Islet of Langerhans (tissue), 1 donor: ENCODE measurements at regions not wholly inside any gene's neighbourhood (a gene's known extent, or its start where the extent isn't known, plus 50 kb on each side); places are given as distances from the start of the nearest gene placed in this dataset.
"Not testable (repeated sequence)": the region's sequence is repeated elsewhere in the genome, so short reads cannot be mapped to it uniquely, and the experiment has no call there.

Experiments
- FAIRE-seq: peaks from one replicate; lab custom pipeline; 2011; peaks lifted over from hg19 to GRCh38; lab: Jason Lieb, UNC

DNA sequence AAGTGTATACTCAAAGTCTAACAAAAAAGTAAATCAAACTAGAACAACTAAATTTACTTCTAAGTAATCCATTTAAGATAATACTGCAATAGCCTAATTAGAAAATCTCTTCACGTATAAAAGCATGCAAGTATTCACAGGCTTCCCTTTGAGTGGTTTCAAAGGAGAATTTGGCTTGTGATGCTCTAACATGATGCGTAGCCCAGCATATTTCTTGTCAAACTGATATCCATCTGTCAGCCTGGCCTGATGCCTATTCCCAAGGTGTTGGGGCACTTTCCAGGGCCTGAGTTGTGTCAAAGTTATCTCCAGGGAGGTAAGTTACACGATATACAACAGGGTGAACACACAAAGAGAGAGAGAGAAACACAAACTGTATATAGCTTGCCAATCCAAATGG lies 287.0 kb upstream of the MAGEB18 start:
- no peak for FAIRE-seq

DNA sequence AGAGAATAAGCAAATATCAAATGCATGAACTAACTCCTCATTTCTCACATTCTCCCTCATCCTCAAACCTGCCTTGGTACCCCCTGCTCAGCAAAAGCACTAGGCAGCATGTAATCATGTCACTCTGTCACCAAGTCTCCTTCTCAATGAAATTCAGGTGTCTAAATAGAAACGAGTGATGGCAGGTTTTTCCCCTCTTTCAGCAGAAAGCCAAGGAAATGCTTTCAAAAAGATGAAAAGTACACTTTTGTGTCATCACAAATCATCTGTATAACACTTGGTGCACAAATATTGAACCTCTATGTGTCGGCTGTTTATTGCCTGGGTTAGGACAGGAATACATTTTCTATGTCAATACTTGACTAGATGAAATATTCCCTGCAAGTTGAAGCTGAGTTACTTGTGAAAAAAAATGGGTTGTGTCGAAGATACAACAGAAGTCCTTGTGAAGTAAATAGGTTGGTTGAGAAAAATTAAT lies 285.1 kb upstream of the MAGEB18 start:
- no peak for FAIRE-seq

DNA sequence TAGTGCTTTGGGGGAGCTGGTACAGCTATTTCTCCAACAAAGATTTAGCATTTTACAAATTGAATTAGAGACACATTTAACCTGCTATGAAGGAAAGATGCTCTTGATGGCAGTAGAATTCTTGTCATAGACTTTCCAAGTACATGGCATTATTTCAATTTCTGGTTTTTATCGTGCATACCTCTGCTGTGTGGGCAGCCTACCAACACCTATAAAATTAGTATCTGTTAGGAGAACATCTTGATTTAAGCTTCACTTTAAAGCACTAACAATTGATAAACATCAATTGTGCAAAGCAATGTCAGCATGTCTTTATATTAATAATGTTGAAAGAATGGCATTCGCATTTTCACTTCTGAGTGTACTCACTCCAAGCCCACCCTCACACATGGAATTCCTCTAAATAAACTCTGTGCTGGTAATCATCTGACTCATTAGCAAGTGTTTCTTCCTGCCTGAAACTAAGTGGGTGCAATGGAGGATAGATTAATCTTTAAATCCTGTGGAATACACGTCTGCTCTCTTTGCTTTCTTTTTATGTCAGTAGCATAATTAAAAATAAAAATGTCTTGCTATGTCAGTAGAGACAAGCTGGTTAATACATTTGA lies 279.8 kb upstream of the MAGEB18 start:
- no peak for FAIRE-seq

DNA sequence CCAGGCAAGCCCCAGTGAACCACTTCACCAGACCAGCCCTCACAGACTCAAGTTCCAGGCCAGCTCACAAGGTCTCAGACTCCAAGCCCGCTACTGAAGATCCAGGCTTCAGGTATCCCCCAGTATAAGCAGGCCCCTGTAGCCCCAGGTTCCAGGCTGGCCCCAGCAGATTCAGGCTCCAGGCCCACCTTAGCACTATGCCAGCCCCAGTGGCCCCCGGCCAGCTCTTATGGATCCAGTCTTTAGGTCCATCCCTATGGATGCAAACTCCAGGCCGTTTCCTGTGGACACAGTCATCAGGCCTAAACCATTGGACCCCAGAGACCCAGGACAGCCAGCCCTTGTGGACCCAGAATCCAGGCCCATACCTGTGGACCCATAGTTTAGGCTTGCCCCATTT lies 277.8 kb upstream of the MAGEB18 start:
- FAIRE-seq: no peak

DNA sequence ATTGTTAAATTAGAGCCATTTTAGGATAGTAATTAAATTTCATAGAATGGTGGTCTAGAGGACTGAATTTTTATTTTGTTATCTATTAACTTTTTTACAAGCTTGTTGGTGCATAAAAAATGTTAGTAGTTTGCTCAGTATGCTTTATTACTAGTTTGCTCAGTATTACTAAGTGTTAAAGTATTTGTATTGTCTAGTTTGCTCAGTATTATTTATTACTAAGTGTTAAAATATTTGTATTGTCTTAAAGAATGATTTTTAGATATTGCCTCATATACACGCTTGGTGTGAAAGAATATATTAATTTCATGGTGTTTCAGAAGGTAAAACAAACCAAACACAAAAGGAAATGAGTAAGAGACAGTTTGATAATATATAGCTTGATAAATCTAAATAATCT lies 268.4 kb upstream of the MAGEB18 start:
- no peak for FAIRE-seq

DNA sequence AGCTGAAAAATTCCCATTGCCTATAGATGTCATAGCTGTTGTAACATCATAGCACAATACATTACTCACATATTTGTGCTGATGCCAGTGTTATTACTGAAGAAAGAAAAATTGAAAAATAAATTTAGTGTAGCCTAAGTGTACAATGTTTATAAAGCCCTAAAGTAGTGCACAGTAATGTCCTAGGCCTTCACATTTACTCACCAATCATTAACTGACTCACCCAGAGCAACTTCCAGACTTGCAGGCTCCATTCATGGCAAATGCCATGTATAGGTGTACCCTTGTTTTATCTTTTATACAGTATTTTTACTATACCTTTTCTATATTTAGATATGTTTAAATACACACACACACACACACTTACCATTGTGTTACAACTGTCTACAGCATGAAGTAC lies 265.4 kb upstream of the MAGEB18 start:
- no peak for FAIRE-seq

DNA sequence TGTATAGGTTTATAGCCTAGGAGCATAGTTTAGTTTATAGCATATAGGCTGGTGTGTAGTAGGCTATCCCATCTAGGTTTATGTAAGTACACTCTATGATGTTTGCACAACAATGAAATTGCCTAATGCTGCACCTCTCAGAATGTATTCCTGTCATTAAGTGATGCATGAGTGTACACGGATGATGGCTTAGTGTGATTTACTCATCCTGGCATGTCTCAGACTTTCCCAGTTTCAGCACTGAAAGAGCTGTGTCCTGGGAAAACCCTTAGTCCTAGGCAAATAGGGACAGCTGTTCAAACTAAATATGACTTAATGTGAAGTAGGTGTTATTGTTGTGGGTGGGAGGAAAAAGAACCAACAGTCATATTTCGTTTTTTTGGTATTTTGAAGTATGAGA lies 264.9 kb upstream of the MAGEB18 start:
- FAIRE-seq: no peak

DNA sequence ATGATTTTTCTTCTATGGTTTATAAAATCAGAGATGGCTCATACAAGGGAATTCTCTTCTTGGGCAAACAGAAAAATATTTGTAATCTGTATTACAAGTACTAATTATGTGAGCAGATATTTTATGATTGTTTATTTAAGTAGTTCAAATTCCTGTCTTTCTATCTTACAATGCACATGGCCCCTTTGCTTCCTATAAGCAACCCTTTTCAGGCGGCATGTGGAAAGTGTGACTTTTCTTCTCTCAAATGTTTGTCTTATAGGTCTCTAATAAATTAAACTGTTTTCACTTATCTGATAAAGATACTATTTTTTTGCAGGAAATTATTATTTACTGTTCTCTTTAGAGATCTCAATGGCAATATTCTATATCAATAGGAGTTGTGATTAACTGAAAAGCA lies 259.3 kb upstream of the MAGEB18 start:
- no peak for FAIRE-seq

DNA sequence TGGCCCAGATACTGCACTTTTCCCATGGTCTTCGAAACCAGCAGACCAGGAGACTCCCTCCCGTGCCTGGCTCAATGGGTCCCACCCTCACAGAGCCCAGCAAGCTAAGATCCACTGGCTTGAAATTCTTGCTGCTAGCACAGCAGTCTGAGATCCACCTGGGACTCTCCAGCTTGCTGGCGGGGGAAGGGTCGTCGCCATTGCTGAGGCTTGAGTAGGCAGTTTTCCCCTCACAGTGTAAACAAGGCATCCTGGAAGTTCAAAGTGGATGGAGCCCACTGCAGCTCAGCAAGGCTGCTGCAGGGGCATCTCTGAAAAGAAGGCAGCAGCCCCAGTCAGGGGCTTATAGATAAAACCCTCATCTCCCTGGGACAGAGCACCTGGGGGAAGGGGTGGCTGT lies 255.6 kb upstream of the MAGEB18 start:
- FAIRE-seq: not testable (repeated sequence)

DNA sequence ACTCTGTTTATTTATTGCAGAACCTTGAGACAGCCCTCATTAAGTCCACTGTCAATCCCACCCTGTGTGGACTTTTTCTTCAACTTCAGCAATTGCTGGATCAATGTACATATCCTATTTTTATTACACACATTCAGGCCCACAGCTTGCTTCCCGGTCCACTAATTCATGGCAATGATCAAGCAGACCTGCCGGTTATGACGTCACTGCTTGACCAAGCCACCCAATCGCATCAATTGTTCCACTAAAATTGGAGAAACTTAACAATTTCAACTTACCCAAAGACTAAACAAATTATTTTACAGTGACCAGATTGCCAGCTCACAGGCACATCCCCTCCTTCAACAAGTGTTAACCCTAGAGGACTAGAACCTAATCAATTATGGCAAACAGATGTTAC lies 240.4 kb upstream of the MAGEB18 start:
- FAIRE-seq: no peak

DNA sequence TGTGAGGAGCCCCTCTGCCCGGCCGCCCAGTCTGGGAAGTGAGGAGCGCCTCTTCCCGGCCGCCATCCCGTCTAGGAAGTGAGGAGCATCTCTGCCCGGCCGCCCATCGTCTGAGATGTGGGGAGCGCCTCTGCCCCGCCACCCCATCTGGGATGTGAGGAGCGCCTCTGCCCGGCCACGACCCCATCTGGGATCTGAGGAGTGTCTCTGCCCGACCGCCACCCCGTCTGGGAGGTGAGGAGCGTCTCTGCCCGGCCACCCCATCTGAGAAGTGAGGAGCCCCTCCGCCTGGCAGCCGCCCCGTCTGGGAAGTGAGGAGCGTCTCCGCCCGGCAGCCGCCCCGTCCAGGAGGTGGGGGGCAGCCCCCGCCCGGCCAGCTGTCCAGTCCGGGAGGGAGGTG lies 232.4 kb upstream of the MAGEB18 start:
- not testable (repeated sequence) for FAIRE-seq

DNA sequence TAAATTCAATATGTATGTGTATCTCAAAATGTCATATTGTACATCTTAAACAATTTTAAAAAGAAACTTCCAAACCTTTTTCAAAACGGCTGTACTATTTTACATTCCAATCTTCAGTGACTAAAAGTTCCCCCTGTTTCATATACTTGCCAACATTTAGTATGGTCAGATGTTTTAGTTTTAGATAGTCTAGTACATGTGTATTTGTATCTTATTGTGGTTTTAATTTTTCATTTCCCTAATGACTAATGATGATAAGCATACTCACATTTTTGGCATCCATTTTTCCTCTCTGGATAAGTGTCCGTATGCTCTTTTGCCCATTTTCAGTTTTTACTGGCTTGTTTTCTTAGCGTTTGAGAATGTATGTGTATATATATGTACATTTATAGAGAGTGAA lies 212.2 kb upstream of the MAGEB18 start:
- FAIRE-seq: no peak

DNA sequence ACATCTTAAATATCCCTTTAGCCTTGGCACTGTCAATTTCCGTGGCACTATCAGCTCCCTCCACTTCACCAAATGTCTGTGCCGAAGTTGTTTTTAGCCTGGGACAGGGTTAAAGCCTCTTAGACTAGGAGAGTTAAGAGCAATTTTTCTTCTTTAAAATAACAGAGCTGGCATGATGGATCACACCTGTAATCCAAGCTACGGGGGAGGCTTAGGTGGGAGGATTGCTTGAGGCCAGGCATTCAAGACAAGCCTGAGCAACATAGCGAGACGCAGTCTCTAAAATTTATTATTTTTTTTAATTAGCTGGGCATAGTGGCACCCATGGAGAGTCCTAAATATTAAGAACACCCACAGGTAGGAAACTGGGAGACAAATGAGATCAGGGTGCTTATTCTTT lies 209.8 kb upstream of the MAGEB18 start:
- FAIRE-seq: no peak

DNA sequence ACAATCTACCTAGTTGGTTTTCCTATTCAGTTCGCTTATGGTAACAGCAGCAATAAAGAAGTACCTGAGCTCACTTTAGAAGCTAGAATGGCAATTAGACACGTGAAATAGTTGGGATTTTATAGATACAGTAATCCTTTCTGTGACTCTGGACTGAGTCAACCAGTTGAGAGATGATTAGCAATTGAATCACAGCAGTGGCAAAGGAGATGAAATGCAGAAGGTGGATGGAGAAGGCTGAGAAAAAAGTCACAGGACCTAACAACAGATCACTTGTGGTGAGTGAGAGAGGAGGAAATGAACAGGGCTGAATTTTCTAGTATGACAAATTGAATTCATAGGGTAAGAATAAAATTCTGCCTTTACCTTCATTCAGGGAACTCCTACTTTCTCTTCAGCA lies 197.1 kb upstream of the MAGEB18 start:
- FAIRE-seq: no peak

DNA sequence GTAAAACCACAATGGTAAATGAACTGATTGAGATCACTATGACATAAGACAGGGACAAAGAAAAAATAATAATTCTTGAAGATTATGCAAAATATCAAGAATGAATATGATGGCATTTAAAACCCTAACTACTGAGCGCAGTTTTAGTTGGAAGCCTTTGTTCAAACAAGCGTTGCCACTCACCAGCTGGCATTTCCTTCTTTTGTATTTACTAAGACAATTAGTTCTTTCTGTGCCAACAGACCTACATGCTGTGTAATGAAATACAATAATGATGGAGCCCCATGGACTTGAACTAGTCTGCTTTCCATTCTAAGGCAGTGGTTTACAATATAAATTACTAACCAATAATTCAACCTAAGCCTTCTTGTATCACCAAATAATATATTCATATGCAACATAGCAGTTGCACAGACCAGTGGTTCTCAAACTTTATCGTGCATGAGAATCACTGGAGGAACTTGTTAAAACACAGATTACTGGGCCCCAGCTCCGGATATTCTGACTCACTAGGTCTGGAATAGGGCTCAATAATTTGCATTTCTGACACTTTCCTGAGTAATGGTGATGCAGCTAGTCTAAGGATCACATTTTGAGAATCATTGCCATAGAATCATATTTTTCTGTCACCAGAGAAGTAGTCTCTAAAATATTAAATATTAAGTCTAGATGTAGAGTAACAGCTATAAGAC lies 196.4 kb upstream of the MAGEB18 start:
- no peak for FAIRE-seq

DNA sequence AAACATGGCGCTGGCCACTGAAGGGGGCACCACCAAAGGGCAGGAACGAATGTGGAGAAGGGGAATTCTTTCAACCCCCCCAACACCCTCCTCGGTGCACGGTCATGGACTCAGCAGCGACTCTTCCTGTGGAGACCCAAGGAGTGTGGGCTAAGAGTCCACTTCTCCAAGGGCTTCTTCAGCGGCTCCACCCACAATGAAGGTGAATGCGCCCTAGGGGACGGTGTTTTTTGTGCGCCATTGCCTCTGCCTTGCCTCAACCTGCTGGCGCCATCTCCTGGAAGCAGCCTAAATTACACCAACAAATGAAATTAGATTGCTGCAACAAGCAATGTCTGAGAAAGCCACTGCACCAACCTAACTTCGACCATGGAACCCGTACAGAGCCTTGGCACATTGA lies 169.2 kb upstream of the MAGEB18 start:
- FAIRE-seq: no peak

DNA sequence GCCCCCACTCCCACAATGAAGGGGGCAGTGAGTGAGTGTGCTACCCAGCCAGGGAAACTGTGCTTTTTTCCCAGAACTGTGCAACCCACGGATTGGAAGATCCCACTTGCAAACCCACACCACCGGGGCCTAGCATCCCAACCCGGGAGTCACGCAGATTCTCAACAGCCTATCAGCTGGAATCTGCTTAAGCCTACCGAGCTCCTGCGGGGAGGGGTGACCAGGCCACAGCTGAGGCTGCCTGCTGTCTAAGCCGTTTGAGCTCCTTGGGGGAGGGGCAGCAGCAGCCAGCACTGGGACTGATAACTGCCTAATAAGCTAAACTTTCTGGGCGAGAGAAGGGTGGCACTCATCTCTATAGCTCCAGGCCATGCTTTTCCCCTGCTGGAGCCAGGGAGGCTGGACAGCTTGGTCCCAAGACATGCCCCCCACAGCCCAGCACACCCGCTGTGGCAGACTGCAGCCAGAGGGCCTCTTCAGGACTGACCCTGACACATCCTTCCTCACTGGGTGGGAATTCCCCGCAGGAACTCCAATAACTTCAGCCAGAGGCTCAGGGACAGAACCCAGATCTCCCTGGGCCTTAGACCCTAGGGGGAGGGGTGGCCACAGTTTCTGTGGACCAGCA lies 161.3 kb upstream of the MAGEB18 start:
- FAIRE-seq: no peak

DNA sequence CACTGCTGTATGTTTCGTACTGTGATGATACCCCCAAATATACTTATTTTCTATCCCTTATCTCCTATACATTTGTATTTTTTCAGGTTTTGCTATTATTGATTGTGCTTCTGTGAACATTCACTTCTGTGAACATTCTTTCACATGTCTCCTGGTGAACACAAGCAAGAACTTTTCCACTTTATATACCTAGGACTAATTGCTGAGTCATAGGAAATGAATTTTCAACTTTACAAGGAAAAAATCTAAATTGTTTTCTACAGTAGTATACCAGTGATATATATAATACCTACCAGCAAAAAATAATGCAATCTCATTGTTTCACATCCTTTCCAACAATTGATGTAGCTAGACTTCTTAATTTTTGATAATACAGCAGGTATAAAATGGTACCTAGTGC lies 139.5 kb upstream of the MAGEB18 start:
- no peak for FAIRE-seq

DNA sequence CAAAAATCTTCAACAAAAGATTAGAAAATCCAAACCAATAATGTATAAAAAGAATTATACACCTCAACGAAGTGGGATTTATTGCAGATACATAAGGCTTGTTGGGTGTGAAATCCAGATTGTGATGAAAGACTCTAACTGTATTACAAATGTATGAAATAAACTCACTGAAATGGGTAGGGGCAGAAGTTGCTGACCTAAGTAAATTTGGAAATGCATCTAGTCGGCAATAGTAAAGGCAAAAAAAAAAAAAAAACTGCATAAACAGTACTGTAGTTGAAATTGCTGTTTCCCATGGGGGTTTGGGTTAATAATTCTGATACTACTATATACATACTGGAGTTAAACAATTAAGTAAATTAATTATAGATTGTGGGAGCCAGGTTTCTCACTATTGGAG lies 130.7 kb upstream of the MAGEB18 start:
- no peak for FAIRE-seq

DNA sequence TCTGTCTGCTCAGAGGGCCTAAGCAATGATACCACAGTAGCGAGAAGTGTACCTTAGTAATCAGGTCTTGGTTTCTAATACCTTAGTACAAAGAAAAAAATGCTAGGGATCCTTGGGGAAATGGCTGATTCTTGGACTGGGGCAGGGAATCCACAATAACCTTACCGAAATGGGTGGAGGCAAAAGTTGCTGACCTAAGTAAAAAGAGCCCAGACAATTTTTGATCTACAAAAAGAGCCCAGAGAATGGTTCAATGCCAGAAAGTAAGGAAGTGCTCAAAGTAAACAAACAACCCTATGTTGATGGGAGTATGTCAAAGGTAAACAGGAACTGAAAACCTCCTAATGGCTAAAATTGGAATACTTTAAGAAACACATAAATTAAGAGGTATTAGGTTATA lies 130.1 kb upstream of the MAGEB18 start:
- no peak for FAIRE-seq

DNA sequence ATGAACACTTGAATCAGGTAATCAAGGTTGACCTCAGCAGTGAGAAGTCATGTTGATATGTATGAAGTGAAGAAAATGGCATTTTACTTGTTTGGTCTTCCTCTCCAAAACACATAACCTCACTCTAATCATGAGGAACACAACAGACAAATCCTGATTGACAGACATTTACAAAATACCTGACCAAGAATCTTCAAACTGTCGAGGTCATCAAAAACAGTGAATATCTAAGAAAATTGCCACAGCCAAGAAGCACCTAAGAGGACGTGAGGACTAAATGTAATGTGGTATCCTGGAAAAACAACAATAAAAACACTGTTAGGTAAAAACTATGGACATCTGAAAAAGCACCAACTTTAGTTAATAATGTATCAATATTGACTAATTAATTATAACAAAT lies 129.5 kb upstream of the MAGEB18 start:
- no peak for FAIRE-seq

DNA sequence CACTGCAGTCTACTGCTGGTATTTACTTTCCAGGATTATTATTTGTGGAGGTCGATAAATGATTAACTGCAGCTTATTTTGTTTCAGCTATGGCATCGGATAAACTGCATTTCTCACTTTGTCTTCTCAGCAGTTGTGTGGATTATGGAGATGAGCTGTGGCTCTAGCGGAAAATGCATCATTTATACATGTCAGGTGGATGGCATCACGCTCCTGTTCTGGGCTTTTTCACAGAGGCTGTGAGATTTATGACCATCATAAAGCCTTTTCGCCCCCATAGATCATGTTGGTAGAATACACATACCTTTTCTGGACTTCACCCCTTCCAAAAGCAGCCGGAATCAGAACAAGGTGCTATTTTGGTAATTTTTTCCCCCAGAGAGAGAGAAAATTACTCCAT lies 118.8 kb upstream of the MAGEB18 start:
- FAIRE-seq: no peak

DNA sequence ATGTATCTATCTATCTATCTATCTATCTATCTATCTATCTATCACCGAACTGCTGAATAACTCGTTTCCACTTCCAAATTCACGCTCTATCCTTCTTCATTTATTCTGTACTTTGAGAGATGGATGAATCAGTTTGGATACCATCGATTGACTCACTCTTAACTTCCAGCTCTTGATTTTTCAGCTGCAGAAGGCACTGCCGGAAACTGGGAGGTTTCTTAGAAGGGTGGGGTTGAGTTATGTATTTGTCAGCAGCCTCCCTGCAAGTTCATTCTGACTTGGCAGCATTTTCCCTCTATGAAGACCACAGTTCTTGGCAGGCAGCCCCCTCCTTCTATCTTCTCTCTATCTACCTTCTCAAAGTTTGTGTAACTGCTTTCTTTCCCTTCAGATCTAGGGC lies 112.0 kb upstream of the MAGEB18 start:
- FAIRE-seq: no peak
